GM19238 (cell line): ENCODE measurements at regions not wholly inside any gene's neighbourhood (a gene's known extent, or its start where the extent isn't known, plus 50 kb on each side); places are given as distances from the start of the nearest gene placed in this dataset.

ENCODE experiments used
- DNase-seq: peaks from one replicate; pipeline ENCODE4 v3.0.0; 2011; ENCODE audit warnings: low spot score; ENCODE audit not compliant: insufficient read length

DNA sequence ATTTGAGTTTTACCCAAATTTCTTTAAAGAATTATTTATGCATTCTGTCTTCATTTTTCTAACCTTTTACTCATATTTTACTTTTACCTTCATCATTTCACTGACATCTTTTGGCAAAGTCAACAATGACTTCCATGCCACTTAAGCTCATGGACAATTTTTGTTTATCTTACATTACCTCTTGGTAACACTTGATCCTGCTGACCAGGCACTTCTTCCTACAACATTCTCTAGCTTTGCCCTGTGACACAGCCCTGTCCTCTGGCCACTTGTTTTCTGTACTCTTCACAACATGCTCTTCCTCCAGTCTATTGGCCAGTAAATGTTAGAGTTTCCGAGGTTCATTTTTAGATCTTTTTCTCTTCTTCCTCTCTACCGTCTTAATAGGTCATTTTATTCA is 377.2 kb downstream of the SUCLA2 start:
- DNase-seq, result no peak

DNA sequence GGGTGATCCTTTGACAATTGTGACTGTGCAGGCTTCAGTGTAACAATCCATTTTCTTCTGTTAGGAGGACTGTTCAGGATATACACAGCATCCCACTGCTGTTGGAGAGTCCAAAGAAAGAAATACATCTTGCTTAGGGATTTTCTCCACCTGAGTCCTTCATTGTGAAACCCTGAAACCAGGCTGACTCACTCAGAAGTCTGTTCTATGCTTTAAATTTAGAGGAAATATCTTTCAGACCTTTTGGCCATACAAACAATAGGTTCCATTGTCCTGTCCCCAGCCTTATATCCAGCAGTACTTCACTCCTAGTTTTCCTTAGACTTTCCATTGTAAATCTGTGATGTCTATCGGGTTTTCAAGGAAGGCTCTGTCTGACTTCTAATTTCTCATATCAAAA is 379.1 kb downstream of the SUCLA2 start:
- DNase-seq, result no peak

DNA sequence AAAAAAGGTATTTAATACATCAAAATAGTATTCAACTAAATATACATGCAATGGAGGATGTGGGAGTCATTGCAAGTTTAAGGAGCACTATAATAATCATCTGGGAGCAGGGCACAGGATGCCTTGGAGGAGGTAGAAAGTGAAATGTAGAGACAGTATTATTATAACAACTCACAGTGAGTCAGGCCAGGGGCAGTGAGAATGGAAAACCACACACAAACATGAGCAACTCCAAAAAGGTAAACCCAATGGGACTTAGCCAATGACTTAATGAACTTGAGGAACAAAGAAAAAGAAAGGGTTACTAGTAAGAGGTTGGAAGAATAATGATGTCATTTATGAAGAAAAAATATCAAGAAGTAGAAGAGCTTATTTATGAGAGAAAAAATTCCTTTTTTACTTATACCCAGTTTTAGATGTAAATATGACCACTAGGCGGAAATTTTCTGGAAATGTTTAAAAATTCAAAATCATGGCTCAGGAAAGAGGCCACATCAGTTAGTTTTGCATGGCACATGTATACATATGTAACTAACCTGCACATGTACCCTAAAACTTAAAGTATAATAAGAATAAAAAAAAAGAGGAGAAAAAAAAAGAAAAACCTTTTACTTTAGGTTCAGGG is 389.3 kb downstream of the SUCLA2 start:
- no peak for DNase-seq

DNA sequence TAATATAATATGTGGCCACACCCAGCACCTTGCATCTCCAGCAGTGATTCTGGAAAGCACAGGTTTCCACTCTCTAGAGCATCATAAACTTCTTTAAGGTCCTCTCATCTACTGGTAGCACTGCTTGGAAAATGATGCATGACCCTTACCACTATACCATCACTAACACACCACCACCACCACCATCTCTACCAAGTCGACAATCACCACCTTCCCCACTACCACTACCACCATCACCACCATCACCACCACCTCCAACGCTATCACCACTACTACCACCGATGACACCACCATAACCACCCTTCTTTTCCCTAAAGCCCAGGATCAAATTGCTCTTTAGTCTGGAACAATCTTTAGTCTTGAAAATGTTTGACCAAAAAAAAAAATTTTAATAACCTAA is 390.4 kb downstream of the SUCLA2 start:
- DNase-seq, result no peak

DNA sequence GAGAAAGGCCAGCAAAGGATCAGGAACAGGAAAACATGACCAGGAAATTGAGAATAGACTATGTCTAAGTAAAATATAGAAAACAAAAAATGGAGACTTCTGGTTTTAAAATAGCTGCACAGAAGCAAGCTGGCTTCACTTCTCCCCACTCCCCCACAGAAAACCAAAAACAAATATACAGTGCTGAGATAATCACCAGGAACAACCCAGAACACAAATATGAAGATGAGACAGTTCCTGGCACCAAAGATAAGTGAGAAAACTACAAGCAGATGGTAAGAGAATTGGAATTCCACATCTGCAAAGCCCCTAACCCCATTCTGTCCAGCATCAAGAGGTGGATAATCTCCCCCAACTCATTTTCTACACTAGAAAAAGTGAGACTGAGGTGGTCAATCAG is 397.7 kb downstream of the SUCLA2 start:
- DNase-seq, result no peak

DNA sequence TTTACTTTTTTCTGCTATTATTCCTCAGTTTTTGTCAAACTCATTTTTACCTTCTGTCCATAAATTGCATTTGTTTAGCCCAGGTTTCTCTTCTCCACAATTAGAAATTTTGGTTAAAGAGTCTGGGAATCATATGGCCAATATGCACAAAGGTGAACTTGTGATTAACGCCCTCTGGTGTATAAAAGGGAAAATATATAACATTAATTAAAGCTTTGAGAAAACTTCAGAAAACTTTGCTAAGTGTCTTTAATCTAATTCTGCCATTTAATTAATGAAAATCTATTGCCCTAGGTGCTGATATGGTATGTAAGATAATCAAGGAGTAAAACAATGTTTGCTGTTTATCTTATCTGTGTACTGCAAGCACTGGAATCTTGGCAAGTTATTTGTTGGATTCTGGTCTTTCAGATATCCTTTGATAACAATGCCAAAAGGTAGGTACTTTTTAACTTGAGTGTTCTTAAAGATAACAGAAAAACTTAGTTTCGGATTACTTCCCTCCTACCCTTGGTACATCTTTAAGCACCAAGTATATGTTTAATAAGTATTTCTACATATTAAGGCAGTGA is 402.6 kb downstream of the SUCLA2 start:
- DNase-seq, result no peak

DNA sequence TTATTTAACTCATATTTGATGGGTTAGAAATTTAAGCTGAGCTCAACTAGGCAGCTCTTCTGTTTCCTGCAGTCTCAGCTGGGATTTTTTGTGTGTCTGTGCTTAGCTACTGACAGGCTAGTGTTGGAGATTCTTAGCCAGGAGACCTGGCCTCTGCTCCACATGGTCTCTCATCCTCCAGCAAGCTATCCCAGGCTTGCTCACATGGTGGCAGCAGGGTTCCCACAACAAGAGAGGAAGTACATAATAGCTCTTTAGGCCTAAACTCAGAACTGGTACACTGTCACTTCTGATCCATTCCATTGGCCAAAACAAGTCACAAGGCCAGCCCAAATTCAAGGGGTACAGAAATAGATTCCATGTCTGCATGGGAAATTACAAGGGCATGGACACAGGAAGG is 406.2 kb downstream of the SUCLA2 start:
- DNase-seq, result no peak

DNA sequence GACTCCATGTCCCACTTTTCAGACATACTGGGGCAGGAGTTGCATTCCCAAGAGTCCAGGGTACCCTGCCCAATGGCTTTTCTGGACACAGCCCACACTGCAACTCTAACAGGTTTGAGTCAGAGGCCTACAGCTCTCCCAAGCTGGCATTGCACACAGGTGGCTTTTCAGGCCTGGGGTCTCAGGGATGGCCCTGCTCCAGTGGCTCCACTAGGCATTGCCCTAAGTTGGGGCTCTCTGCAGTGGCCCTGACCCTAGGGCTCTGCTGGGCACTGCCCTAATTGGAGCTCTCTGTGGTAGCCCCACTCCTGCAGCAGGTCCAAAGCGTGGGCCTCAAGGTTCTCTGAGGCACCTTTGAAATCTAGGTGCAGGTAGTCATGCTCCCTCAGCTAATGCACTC is 408.8 kb downstream of the SUCLA2 start:
- DNase-seq, result no peak

DNA sequence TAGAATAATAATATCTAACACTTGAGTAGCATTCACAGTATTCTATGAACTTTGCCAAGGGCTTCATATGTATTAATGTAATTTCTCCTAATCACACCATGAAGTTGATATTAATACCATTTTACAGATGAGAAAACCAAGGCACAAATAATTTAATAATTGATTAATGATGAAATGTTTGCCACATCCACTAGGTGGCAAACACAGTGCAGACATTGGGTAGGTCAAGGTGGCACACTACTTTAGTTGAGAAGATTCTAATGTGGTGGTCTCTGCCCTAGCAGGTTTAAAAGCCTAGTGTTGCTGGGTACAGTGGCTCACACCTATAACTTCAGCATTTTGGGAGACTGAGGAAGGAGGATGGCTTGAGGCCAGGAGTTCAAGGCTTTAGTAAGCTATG is 412.4 kb downstream of the SUCLA2 start:
- DNase-seq, result no peak

DNA sequence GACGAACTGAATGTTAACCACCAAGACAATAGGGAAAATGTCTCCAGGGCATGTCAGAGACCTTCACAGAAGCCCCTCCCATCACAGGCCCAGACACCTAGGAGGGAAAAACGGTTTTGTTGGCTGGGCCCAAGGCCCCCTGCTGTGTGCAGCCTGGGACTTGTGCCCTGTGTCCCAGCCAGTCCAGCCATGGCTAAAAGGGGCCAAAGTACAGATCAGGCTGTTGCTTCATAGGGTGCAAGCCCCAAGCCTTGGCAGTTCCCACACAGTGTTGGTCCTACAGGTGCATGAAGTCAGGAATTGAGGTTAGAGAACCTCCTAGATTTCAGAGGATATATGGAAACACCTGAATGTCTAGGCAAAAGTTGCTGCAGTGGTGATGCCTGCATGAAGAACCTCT is 428.7 kb downstream of the SUCLA2 start:
- no peak for DNase-seq

DNA sequence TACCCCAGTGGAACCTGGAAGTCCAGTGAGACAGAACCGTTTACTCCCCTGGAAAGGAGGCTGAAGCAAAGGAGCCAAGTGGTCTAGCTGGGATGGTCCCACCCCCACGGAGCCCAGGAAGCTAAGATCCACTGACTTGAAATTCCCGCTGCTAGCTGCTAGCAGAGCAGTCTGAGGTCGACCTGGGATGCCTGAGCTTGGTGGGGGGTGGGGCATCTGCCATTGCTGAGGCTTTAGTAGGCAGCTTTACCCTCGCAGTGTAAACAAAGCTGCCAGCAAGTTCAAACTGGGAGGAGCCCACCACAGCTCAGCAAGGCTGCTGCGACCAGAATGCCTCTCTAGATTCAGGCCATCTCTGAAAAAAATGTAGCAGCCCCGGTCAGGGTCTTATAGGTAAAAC is 437.0 kb downstream of the SUCLA2 start:
- DNase-seq, result no peak

DNA sequence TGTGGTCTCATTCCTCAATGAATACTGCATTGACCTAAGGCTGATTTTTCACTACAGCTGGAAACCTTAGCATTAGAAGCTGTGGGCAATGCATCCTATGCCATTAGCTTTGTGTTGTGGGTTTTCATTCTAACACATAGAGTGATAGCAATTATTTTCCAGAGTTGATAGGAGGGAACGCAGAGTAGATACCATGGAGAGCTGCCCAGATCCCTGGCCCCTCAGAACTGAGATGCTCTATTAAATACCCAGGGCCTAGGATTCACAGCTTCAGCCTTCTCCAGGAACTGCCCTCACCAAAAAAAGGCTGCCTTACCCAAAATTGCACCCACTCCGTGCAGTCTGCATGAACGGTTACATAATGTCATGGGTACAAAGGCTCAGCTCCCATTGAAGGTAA is 444.4 kb downstream of the SUCLA2 start:
- DNase-seq, result no peak

DNA sequence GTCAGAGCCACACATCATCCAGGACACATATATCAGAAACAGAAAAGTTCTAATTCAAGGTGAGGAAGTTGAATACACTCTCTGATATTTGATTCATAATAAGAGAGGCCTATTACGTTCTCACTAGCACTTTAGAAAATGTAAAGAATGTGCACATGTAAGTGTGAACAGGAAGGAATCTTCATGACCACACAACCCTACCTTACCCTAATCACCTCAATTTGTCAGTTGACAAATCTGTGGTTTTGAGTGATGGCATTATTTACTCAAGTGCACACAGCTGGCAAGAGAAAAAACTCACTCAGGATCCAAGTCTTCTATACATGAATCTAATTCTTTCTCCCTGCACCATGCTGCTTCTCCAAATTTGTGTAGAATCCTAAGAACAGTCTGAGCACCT is 445.8 kb downstream of the SUCLA2 start:
- DNase-seq, result no peak

DNA sequence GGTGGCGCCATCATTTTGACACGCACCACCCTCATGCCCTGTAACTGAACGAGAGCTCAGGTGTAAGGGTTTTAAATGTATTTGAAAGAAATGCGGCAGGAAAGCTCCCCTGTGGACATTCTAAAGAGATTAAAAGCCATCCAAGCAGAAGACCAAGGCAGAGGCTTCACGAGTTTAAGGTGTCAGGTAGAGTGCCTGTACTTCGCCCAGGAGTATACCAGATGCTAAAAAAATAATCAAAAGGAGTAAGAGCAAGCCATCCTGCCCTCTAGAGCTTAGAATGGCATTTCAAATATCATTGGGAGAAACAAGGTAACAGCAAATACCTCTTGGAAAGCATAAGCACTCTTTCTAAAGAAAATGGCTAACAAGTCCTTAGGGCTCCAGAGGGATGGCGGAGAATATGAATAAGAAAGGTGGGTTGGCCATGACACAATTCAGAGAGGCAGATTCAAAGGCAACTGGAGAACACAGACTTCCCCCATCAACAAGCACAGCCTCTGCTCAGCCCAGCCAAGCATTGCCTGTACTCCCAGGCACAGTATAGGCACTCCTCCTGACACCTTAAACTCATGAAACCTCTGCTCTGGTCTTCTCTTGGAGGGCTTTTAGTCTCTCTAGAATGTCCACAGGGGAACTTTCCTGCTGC is 447.6 kb downstream of the SUCLA2 start:
- DNase-seq, result no peak

DNA sequence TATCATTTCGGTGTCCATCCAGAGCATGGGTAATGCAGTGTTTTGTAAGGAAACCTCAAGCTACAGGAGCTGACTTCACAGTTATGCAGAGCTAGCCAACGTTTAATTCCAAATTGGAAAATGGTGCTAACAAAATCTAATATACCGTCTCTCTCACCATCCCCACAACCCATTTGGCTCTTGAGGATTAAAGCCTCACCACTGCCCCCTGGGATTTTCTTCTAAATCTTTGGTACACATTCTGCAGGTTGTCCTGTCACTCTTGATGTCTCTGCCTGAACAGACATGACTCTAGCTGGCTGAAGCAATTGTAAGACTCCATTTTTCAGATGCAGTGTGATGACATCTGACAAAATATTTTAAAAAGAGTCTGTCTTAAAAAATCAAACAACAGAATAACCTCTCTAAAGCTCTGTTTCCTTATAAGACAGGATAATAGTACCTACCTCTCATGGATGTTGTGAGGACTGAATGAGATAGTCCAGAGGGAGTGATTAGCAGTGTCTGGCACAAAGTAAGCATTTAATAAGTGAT is 451.8 kb downstream of the SUCLA2 start:
- no peak for DNase-seq

DNA sequence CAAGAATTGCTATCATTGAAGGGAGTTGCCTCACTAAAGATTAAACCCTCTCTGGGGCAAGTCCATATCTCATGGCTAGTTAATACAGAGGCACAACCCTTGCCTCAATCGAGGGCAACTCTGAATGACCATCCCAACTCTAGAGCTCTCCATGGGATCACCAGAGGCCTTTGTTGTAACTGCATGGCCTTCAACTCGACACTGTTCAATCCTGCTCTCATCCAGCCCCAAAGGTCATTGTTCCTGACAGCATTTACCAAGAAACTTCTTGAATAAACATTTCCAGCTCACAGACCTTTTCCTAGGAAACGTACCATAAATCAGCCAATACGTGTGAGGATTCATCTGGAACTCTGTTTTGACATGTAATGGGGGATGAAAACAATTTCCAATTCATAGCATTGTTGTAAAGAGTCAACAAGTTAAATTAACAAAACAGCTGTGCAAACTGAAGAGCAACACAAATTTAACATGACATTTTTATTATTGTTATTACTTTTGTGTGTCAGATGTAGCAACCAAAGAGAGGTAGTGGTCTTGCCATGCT is 452.7 kb downstream of the SUCLA2 start:
- DNase-seq, result no peak

DNA sequence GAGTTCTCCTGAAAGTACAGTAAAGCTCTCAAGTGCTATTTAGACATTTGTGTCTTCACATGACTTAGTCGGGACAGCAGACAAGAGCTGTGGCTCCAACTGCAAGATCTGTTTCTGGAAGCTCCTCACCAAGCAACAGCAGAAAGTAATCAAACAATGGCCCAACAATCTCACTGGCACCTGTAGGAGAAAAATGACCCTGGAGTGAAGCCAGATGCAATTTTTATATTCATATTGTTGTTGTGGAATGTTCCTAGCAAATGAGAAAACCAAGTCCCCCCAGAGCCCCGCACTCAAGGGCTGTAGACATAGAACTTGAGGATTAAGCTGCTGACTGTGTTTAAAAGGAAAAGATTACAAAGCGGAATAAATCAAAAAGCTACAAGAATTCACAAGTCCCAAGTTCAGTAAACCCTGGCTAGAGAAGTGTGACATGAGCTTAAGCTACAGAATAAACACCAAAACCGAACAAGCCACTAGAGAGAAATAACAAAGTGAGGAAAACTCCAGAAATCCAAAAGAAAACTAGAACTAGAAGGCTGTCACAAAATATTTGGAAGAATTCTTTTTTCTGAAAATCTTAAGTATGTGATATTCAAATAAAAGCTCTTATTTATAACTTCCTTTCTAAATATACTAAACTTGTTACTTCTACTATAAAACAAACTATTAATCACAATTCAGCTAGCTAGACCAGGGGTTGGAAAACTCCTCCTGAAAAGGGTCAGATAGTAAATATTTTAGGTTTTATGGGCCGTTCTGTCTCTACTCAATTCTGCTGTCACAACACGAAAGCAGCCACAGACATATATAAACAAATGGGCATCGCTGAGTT is 454.5 kb downstream of the SUCLA2 start:
- no peak for DNase-seq

DNA sequence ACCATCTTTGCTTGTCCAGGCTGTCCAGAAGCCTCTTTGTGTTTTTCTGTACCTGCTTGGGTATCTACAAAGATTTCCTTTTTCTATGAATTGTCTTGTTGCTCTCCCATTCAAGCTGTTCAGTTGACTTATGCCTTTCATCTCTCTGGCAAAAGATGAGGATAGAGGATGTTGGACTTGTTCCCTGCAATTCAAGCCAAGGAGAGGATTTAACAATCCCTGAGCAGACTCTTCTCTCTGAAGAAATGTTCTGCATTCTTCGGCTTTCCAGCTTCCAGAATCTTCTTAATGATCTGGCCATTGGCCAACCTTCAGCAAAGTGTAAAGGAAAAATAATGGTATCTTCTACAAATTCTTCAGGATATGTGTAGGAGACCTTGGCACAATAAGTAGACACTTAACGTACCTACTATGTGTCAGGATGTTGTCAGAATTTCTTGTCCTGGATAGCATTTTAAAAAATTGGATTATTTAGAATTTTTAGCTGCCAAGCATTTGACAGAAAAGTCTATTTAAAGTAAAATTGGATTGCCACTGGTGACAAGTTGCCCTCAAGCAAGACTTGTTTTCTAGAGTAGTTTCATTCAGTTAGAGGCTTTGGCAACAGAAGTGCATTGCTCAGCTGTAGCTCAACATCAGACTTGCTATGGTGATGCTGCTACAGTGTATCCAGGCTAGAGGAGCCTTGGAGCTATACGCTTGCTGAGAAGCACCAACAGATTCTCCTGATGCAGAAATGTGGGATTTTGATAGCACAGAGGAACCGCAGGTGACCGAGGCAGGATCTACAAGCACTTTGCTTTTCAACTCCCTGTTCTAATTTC is 455.7 kb downstream of the SUCLA2 start:
- no peak for DNase-seq

DNA sequence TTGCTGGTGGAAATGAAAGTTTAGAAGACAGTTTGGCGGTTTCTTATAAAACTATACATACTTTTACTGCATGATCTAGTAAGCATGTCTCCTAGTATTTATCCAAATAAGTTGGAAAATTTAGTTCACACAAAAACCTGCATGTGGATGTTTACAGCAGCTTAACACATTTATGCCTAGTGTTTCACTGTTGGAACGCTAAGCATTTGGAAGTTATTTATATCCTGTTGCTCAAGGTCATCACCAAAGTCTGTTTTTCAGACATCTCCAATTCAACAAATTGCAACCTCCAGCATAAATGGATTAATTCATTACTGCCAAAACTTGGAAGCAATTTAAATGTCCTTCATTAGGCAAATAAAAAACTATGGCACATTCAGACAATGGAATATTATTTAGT is 461.8 kb downstream of the SUCLA2 start:
- no peak for DNase-seq

DNA sequence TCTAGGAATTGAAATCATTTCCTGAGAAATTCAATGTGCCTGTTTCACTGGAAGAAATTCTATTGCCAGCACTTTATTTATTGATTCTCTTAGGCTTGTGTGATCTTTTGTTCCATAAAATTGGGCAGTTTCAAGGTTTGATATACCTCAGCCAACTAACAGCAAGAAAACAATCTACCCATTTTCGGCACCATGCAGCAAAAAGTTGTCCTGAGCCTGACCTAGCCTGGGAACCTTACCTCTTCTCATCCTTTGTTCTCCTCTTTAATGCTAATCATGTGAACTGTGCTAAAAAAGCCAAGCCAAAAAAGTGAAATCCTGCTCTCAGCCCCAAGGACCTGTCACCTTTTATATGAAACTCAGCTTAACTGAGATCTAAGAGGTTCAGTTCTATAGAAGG is 477.3 kb downstream of the SUCLA2 start:
- no peak for DNase-seq

DNA sequence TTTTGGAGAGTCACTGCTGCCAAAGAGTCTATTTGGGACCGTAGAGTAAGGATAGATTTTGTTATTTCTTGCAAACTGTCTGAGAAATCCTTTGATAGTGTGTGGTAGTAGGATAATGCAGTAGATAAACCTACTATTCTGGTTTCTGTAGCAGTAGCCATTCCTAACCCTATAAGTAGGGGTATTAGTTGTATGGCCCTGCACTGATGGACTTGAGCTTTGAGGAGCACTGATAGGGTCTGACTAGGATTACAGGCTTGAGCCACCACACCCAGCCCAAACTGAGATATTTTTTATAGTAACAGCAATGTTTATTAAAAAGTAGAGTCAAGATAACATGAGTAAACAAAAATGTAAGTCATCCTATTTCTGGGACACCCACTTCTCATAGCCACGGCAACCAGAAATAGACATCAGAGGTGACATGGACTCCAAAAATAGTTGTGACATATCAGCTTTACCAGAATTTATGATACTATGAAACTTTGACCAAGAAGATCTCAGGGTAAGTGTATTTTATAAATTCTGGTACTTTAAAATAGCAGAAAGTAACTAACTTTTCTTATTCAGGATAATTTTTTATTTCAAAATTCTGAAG is 479.1 kb downstream of the SUCLA2 start:
- no peak for DNase-seq
